Fibroblast of villous mesenchyme (primary cell): ENCODE measurements at regions not wholly inside any gene's neighbourhood (a gene's known extent, or its start where the extent isn't known, plus 50 kb on each side); places are given as distances from the start of the nearest gene placed in this dataset.
"Not testable (repeated sequence)": the region's sequence is repeated elsewhere in the genome, so short reads cannot be mapped to it uniquely, and the experiment has no call there.

ENCODE experiments used
- DNase-seq: peaks from one replicate; pipeline ENCODE4 v3.0.0-alpha.2; 2010; ENCODE audit warnings: low read depth
- H3K4me3 ChIP-seq: 2 replicates; pipeline ENCODE4 v1.5.1; 2011; ENCODE audit warnings: low read depth, mild to moderate bottlenecking, low read length
- CTCF ChIP-seq: IDR thresholded peaks from 2 replicates; pipeline ENCODE4 v1.5.1; 2012; ENCODE audit warnings: low read depth, mild to moderate bottlenecking, low read length; ENCODE audit not compliant: insufficient read depth

GRCh38 chr22:48622891-48623545, 1204.7 kb downstream of the BRD1 start:
- no peak overlapping the region for H3K4me3 ChIP-seq
- no peak for DNase-seq
- TF ChIP-seq CTCF = no peak

DNA sequence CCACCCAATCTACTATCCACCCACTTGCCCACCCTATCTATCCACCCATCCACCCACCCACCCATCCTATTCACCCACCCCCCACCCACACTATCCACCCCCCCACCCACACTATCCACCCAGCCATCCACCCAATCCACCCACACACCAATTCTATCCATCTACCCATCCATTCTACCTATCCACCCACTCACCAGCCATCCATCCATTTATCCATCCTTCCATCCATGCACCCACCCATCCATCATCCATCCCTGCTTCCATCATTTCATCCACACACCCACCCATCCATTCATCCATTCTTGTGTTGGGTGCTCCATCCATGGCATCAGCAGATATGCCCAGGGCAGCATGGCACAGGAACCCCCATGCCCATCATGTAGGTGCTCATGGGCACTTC, 1206.6 kb downstream of the BRD1 start:
- TF ChIP-seq CTCF = no peak
- H3K4me3 ChIP-seq = no peak overlapping the region
- no peak for DNase-seq

GRCh38 chr22:48620460-48620859, 1207.2 kb downstream of the BRD1 start:
- H3K4me3 ChIP-seq, DNase-seq: not testable (repeated sequence)

DNA sequence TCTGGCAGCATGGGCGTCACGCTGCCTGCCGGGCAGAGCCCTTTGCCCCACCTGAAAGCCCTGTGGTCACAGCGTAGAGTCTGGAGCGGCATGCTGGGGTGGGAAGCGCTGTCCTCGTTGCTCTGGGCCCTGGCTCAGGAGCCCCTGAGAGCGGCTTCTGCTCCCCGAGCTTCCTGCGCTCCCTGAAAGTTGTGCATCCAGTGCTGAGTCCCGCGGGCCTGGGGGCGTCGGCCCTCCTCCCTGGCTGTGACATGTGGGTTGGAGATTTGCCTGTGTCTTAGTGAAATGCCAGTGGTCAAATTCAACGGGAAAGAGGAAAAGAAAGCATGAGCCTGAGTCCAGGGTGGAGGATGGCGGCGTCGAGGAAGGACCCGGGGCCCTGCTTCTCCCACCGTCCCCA, 1208.0 kb downstream of the BRD1 start:
- DNase-seq = no peak
- TF ChIP-seq CTCF = no peak
- no peak overlapping the region for H3K4me3 ChIP-seq

DNA sequence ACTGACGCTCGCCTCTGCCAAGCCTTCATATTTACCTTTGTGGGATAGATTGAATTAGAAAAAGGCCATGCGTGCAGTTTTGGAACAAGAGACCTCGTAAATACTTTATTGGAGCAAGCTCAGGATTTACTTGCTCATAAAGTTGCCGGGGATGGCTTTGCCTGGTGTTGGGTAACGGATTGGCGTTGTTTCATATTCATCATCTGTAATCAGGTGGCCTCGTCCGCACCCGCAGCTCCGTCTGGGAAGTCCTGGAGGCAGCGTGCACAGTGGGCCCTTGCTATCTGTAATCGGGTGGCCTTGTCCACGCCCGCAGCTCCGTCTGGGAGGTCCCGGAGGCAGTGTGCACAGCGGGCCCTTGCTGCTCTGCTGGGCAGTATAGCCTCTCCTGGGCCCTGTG, 1209.3 kb downstream of the BRD1 start:
- no peak for TF ChIP-seq CTCF
- no peak overlapping the region for H3K4me3 ChIP-seq
- no peak for DNase-seq

DNA sequence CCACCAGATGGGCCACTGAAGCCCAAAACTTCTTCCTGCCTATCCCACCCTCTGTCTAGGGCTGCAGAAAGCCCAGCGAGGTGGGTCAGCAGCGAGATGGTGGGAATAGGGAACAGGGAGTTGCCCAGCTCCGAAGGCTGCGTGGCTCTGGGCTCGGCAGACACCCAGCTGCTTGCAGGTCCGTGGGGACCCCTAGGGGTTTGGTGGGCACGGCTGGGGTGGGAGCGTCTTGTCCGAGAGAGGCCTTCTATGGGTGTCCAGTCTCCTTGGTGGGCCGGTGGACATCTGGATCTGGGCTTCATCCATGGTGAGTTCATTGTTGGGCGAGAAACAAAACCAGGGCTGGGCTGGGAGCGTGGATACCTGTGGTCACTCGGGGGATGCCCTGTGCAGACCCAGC, 1211.0 kb downstream of the BRD1 start:
- TF ChIP-seq CTCF = no peak
- H3K4me3 ChIP-seq = no peak overlapping the region
- DNase-seq = no peak

DNA sequence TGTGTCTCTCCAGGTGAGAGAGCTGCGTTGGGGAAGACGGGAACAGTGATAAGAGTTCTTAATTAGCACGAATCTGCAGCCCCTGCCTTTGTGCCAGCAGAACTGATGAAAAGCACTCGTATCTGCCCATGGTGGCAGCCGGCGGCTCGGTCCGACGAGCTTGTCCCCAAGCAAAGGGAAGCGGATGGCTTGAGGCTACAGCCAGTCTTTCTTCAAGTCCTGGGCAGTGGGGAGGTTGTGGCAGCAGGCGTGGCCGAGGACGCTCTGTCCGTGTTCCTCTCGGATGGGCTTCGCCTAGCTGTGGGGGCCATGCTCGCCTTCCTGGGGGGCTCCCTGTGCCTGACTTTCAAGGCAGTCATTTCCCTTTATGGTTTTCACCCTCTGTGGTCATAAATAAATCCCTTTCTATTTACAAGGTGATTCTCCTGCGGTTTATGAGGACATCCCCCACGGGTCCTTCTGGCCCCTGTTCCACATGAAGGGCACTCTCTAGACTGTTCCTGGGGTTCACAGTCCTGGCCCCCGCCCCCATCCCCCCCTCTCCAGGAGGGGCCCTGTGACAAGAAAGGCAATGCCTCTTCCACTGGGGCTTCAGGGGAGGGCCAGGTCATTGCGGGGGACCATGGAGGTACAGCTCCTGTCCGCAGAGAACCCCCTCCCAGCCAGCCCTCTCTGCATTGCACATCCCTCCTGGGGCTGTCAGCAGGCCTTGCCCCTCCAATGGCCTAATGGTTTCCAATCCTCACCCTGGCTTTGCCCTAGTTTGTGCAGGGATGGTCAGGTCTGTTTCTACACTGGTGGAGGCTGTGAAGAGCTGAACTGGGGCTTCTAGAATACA, 1212.3 kb downstream of the BRD1 start:
- no peak for DNase-seq
- no peak overlapping the region for H3K4me3 ChIP-seq
- TF ChIP-seq CTCF = no peak
